HG03378 (cell line): ENCODE measurements at regions not wholly inside any gene's neighbourhood (a gene's known extent, or its start where the extent isn't known, plus 50 kb on each side); places are given as distances from the start of the nearest gene placed in this dataset.

Experiments used
- ATAC-seq: cut with Tn5 transposase; IDR thresholded peaks from one replicate; pipeline ENCODE4 v1.9.1; 2021; ENCODE audit warnings: mild to moderate bottlenecking, moderate library complexity; ENCODE audit not compliant: unreplicated experiment

GRCh38 chr14:100399052-100399849 lies 76.1 kb downstream of the SLC25A47 start:
- ATAC-seq = no peak

GRCh38 chr14:100400115-100400514 lies 77.0 kb downstream of the SLC25A47 start:
- no peak for ATAC-seq

- no peak for ATAC-seq
Observed at GRCh38 chr14:100401031-100401692, 78.0 kb downstream of the SLC25A47 start.

GRCh38 chr14:100401792-100402191 lies 78.7 kb downstream of the SLC25A47 start:
- no peak for ATAC-seq

- no peak for ATAC-seq
Observed at GRCh38 chr14:100402631-100403030, 79.5 kb downstream of the SLC25A47 start.

GRCh38 chr14:100403105-100403504 lies 80.0 kb downstream of the SLC25A47 start:
- ATAC-seq = no peak

GRCh38 chr14:100403802-100404365 lies 80.7 kb downstream of the SLC25A47 start:
- ATAC-seq = no peak

- no peak for ATAC-seq
Observed at GRCh38 chr14:100404419-100404818, 81.3 kb downstream of the SLC25A47 start.

- no peak for ATAC-seq
Observed at GRCh38 chr14:100405760-100406455, 82.8 kb downstream of the SLC25A47 start.

GRCh38 chr14:100406505-100407131 lies 83.5 kb downstream of the SLC25A47 start:
- no peak for ATAC-seq

- no peak for ATAC-seq
Observed at GRCh38 chr14:100407376-100408102, 84.4 kb downstream of the SLC25A47 start.

GRCh38 chr14:100408350-100409002 lies 85.3 kb downstream of the SLC25A47 start:
- ATAC-seq = no peak

- no peak for ATAC-seq
Observed at GRCh38 chr14:100409003-100409360, 85.8 kb downstream of the SLC25A47 start.

GRCh38 chr14:100409651-100410050 lies 86.5 kb downstream of the SLC25A47 start:
- no peak for ATAC-seq

GRCh38 chr14:100410056-100410565 lies 87.0 kb downstream of the SLC25A47 start:
- ATAC-seq = no peak

GRCh38 chr14:100413699-100414098 lies 90.6 kb downstream of the SLC25A47 start:
- no peak for ATAC-seq

GRCh38 chr14:100415226-100415625 lies 92.1 kb downstream of the SLC25A47 start:
- ATAC-seq = no peak

- ATAC-seq = no peak
Observed at GRCh38 chr14:100416081-100416680, 93.0 kb downstream of the SLC25A47 start.
